Suprapubic skin (tissue), 4 donors: ENCODE measurements at regions not wholly inside any gene's neighbourhood (a gene's known extent, or its start where the extent isn't known, plus 50 kb on each side); places are given as distances from the start of the nearest gene placed in this dataset.

ENCODE experiments used
- DNase-seq, 2 donors: peaks; one replicate each; pipeline ENCODE4 v3.0.0-alpha.2; 2019; ENCODE audit warnings: low spot score in 2 of 2
- H3K27ac ChIP-seq: fragments of 200-600 bp; sonication (generic); one replicate; pipeline ENCODE4 v1.5.1; 2019
- H3K27me3 ChIP-seq: fragments of 200-600 bp; sonication (generic); one replicate; pipeline ENCODE4 v1.5.1; 2019
- H3K36me3 ChIP-seq: fragments of 200-600 bp; sonication (generic); one replicate; pipeline ENCODE4 v1.5.1; 2019
- H3K4me1 ChIP-seq: fragments of 200-600 bp; sonication (generic); one replicate; pipeline ENCODE4 v1.5.1; 2019
- H3K4me3 ChIP-seq: fragments of 200-600 bp; sonication (generic); one replicate; pipeline ENCODE4 v1.5.1; 2019; ENCODE audit warnings: mild to moderate bottlenecking
- H3K9me3 ChIP-seq: fragments of 200-600 bp; sonication (generic); one replicate; pipeline ENCODE4 v1.5.1; 2019
- EP300 ChIP-seq: sonication (generic); formaldehyde crosslinking; IDR thresholded peaks from one replicate; pipeline ENCODE4 v1.6.1; 2017; ENCODE audit warnings: antibody characterized with exemption
- POLR2A ChIP-seq, 2 donors: fragments of 450-650 bp; IDR thresholded peaks; one replicate each; pipeline ENCODE4 v1.6.1; 2017; ENCODE audit warnings: antibody characterized with exemption in 2 of 2, mild to moderate bottlenecking in 2 of 2, moderate library complexity in 2 of 2
- POLR2AphosphoS5 ChIP-seq, 3 donors: sonication (generic); formaldehyde crosslinking; IDR thresholded peaks; one replicate each; pipeline ENCODE4 v1.6.1; 2017; ENCODE audit warnings: antibody characterized with exemption in 3 of 3
- WGBS: methylation state at CpG from one replicate; pipeline ENCODE4 v1.1.5; 2018; 5-methylcytosine and 5-hydroxymethylcytosine counted together
- TF ChIP-seq, protein P1 (sequence below), 2 donors: fragments of 200-600 bp in 1 of 2; fragments of 450-650 bp in 1 of 2; sonication (generic) in 1 of 2; IDR thresholded peaks; one replicate each; pipeline ENCODE4 v1.5.1; 2016 to 2019; ENCODE audit warnings: antibody characterized with exemption in 2 of 2, mild to moderate bottlenecking in 1 of 2, moderate library complexity in 1 of 2

DNA sequence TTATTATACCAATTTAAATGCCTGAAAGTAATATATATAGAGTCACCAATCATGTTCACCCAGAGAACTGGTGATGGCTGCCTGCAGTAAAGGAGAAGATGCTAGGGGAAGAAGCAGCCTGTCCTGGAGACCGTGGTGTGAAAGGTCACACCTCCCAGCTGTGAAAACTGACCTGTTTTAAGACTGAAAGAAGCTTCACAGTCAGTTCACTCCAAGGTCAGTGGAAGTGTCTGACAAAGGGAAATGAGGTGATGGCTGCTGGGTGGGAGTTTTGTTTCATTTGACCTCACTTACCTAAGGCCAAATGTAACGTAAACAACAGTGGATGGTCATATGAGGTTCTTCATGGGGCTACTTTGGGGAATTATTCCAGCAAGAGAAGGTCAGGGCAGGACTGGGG, 352.1 kb upstream of the GATB start:
- Histone ChIP-seq H3K27me3 (no peaks in the 10 kb centered on the region), H3K9me3 (no peaks in the 10 kb centered on the region), H3K27ac (no peak overlapping the region), H3K4me3 (no peak overlapping the region), H3K36me3 (no peaks in the 10 kb centered on the region), H3K4me1 (peaks cover 8% of the 10 kb centered on the region)
- WGBS: 89% methylated on average over 2 of the region's 2 CpGs
- DNase-seq: no peak
- TF ChIP-seq, protein P1, sequence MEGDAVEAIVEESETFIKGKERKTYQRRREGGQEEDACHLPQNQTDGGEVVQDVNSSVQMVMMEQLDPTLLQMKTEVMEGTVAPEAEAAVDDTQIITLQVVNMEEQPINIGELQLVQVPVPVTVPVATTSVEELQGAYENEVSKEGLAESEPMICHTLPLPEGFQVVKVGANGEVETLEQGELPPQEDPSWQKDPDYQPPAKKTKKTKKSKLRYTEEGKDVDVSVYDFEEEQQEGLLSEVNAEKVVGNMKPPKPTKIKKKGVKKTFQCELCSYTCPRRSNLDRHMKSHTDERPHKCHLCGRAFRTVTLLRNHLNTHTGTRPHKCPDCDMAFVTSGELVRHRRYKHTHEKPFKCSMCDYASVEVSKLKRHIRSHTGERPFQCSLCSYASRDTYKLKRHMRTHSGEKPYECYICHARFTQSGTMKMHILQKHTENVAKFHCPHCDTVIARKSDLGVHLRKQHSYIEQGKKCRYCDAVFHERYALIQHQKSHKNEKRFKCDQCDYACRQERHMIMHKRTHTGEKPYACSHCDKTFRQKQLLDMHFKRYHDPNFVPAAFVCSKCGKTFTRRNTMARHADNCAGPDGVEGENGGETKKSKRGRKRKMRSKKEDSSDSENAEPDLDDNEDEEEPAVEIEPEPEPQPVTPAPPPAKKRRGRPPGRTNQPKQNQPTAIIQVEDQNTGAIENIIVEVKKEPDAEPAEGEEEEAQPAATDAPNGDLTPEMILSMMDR (IDR thresholded peaks at IDR 0.05): no peak
- TF ChIP-seq EP300 (no peak), POLR2A (IDR thresholded peaks at IDR 0.05) (no peak), POLR2AphosphoS5 (IDR thresholded peaks at IDR 0.05) (no peak)

DNA sequence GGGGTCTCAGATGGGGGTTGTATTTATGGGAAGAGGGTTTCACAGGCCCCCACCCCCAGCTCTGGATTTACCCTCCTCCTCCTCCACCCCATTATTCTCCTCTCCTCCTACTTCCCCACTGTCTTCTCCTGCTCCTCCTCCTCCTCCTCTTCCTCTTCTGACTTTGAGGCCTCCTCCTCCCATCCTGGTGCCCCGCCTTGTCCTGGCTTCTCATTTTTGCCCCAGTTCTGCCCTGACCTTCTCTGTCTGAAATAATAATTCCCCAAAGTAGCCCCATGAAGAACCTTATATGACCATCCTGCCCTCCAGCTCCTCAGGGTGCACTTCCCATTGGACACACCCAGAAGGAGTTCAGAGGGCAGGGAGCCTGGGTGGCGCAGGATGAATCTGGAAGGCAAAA, 351.4 kb upstream of the GATB start:
- Histone ChIP-seq H3K36me3 (no peaks in the 10 kb centered on the region), H3K27me3 (no peaks in the 10 kb centered on the region), H3K4me3 (no peak overlapping the region), H3K27ac (no peak overlapping the region), H3K9me3 (no peaks in the 10 kb centered on the region), H3K4me1 (peaks cover 8% of the 10 kb centered on the region)
- no peak for TF ChIP-seq POLR2A (IDR thresholded peaks at IDR 0.05)
- no peak for TF ChIP-seq POLR2AphosphoS5 (IDR thresholded peaks at IDR 0.05)
- TF ChIP-seq, protein P1 (IDR thresholded peaks at IDR 0.05): no peak
- no peak for TF ChIP-seq EP300
- no peak for DNase-seq
- 97% methylated on average over 2 of the region's 2 CpGs for WGBS

GRCh38 chr4:152110780-152111179, 350.0 kb upstream of the GATB start:
- H3K4me3 ChIP-seq: no peak overlapping the region
- DNase-seq: no peak
- H3K27ac ChIP-seq: no peak overlapping the region
- peaks cover 15% of the 10 kb centered on the region for H3K4me1 ChIP-seq
- no peaks in the 10 kb centered on the region for H3K9me3 ChIP-seq
- no peaks in the 10 kb centered on the region for H3K27me3 ChIP-seq
- 100% methylated on average over 1 of the region's 1 CpG for WGBS
- TF ChIP-seq POLR2A (IDR thresholded peaks at IDR 0.05) (no peak), EP300 (no peak), POLR2AphosphoS5 (IDR thresholded peaks at IDR 0.05) (no peak)
- TF ChIP-seq, protein P1 (IDR thresholded peaks at IDR 0.05): no peak
- no peaks in the 10 kb centered on the region for H3K36me3 ChIP-seq

DNA sequence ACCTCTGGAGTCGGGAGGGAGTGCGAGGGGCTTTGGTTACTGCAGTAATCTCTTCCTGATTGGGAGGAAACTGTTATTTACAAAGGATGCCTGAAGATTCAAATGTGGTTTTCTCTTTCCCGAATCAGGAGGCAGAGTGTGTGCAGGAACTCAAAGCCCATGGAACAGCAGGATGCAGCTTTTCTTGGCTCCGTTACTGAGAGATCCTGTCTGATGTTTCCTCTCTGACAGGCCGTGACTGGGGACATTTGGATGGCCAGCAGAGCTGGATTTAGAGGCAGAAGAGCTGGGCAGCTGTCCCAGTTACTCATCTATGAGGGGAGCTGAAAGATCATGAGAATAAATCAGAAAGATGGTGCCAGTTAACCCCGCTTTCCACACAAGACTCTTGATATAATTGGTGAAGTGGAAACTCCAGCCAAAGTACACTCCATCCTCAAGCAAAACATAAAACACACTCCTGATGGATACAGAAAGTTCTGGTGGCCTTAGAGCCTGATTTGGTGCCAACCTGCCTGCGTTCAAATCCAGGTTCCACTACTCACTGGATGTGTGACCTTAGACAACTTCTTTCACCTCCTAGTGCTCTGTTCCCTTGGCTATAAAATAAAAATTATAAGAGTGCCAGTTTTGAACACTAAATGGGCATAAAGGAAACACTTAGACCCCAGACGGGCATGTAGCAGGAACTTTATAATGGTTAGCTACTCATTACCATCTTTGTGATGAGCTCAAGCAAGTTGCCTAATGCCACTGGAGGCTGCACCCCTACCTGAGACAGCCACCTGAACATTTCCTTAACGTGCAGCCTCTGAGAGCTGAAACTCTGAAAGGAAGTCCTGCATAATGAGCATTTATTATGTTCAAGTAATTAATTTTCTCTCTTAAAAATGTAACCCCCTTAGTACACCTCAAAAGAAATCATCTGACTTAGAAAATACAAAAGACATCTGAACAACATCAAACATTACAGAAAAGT, 349.0 kb upstream of the GATB start:
- H3K4me3 ChIP-seq: no peak overlapping the region
- DNase-seq: no peak
- H3K36me3 ChIP-seq: no peaks in the 10 kb centered on the region
- H3K27me3 ChIP-seq: no peaks in the 10 kb centered on the region
- no peak overlapping the region for H3K27ac ChIP-seq
- WGBS: 62% methylated on average over 9 of the region's 9 CpGs
- H3K9me3 ChIP-seq: no peaks in the 10 kb centered on the region
- TF ChIP-seq, protein P1 (IDR thresholded peaks at IDR 0.05): no peak
- no peak for TF ChIP-seq POLR2AphosphoS5 (IDR thresholded peaks at IDR 0.05)
- TF ChIP-seq EP300: no peak
- no peak for TF ChIP-seq POLR2A (IDR thresholded peaks at IDR 0.05)
- H3K4me1 ChIP-seq: peaks cover 21% of the 10 kb centered on the region

GRCh38 chr4:152107736-152108500, 347.1 kb upstream of the GATB start:
- Histone ChIP-seq H3K36me3 (no peaks in the 10 kb centered on the region), H3K27ac (no peak overlapping the region), H3K27me3 (no peaks in the 10 kb centered on the region), H3K4me3 (no peak overlapping the region), H3K9me3 (no peaks in the 10 kb centered on the region), H3K4me1 (peaks cover 24% of the 10 kb centered on the region)
- no peak for DNase-seq
- TF ChIP-seq POLR2AphosphoS5 (IDR thresholded peaks at IDR 0.05) (no peak), EP300 (no peak), POLR2A (IDR thresholded peaks at IDR 0.05) (no peak)
- TF ChIP-seq, protein P1 (IDR thresholded peaks at IDR 0.05): no peak
- 86% methylated on average over 8 of the region's 8 CpGs for WGBS
